DOHH2 (cell line): ENCODE measurements at regions not wholly inside any gene's neighbourhood (a gene's known extent, or its start where the extent isn't known, plus 50 kb on each side); places are given as distances from the start of the nearest gene placed in this dataset.

Experiments
- H3F3A ChIP-seq: fragments of 200-600 bp; sonication (generic), shearing (Covaris generic); 2 replicates; pipeline ENCODE4 v1.6.0; 2016; ENCODE audit warnings: antibody characterized with exemption, mild to moderate bottlenecking; ENCODE audit not compliant: control insufficient read depth, insufficient read depth
- H3K27ac ChIP-seq: fragments of 200-600 bp; sonication (generic); 2 replicates; pipeline ENCODE4 v1.5.1; 2014; ENCODE audit warnings: low read depth, mild to moderate bottlenecking, low read length, moderate library complexity
- H3K27me3 ChIP-seq: fragments of 200-600 bp; sonication (generic); 2 replicates; pipeline ENCODE4 v1.6.1; 2014; ENCODE audit warnings: mild to moderate bottlenecking, low read length, mixed read lengths; ENCODE audit not compliant: control insufficient read depth
- H3K36me3 ChIP-seq: fragments of 200-600 bp; sonication (generic); 2 replicates; pipeline ENCODE4 v1.6.1; 2014; ENCODE audit warnings: mild to moderate bottlenecking, low read length, moderate library complexity, mixed read lengths; ENCODE audit not compliant: control insufficient read depth
- H3K4me1 ChIP-seq: fragments of 200-600 bp; sonication (generic); 2 replicates; pipeline ENCODE4 v1.6.1; 2014; ENCODE audit warnings: mild to moderate bottlenecking, low read length, mixed read lengths; ENCODE audit not compliant: control insufficient read depth
- H3K4me2 ChIP-seq: fragments of 200-600 bp; sonication (generic); 2 replicates; pipeline ENCODE4 v1.6.0; 2014; ENCODE audit warnings: mild to moderate bottlenecking, low read length, moderate library complexity
- H3K4me3 ChIP-seq: fragments of 200-600 bp; sonication (generic); 2 replicates; pipeline ENCODE4 v1.5.1; 2014; ENCODE audit warnings: mild to moderate bottlenecking, low read length, mixed read lengths
- H3K79me2 ChIP-seq: fragments of 200-600 bp; sonication (generic); 2 replicates; pipeline ENCODE4 v1.6.1; 2014; ENCODE audit warnings: mild to moderate bottlenecking, low read length, mixed read lengths; ENCODE audit not compliant: control insufficient read depth
- H3K9me2 ChIP-seq: fragments of 200-600 bp; sonication (generic); replicated peaks from 2 replicates; pipeline ENCODE4 v1.6.1; 2014; ENCODE audit warnings: mild to moderate bottlenecking, low read length, mixed read lengths; ENCODE audit not compliant: control insufficient read depth
- H3K9me3 ChIP-seq: fragments of 200-600 bp; sonication (generic); 2 replicates; pipeline ENCODE4 v1.6.1; 2014; ENCODE audit warnings: antibody characterized with exemption, low read length, mixed read lengths; ENCODE audit not compliant: control insufficient read depth, insufficient read depth
- H4K20me1 ChIP-seq: fragments of 200-600 bp; sonication (generic); 2 replicates; pipeline ENCODE4 v1.6.0; 2014; ENCODE audit warnings: low read depth, mild to moderate bottlenecking, antibody characterized with exemption, low read length, moderate library complexity; ENCODE audit not compliant: control insufficient read depth, insufficient read depth
- EZH2phosphoT487 ChIP-seq: fragments of 200-600 bp; sonication (generic); IDR thresholded peaks from 2 replicates; pipeline ENCODE4 v1.6.1; 2017; ENCODE audit warnings: borderline replicate concordance, mild to moderate bottlenecking, antibody characterized with exemption, low read length, moderate library complexity, mixed read lengths
- TF ChIP-seq, protein P1 (sequence below): fragments of 200-600 bp; sonication (generic); IDR thresholded peaks from one replicate; pipeline ENCODE4 v1.5.1; 2014; ENCODE audit warnings: antibody characterized with exemption, mild to moderate bottlenecking, low read depth, low read length; ENCODE audit not compliant: poor library complexity, severe bottlenecking

DNA sequence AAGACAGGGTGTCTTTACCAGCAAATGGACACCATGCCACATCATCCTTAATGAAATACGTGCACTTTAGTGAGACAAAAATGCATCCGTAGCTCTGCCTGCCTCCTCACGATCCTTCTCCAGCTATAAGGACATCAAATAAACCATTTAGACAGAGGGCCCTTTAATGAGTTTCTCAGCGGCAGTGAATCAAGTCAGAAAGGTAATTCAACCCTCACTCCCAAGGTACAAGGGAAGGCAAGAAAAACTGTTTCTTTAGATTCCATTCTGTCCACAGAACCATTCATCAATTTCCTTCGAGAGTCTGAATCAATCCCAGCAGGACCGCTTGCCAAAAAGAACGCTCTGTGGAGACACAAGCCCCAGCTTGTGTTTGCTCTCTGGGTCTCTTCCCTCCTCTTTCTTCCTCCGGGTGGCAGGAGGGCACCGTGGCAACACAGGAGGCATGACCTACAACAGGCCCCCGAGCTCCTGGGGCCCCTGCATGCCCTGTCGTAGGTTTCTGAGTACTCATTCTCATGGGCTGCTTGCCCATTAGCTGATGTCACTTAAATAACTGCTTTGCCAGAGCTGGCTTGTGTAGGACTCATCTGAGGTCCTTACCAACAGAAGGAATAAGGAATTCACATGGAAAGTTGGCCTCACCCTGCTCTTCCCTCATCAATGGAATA is 297.8 kb upstream of the PRKCQ start:
- Histone ChIP-seq H4K20me1 (no peaks in the 10 kb centered on the region), H3K27me3 (peaks cover 13% of the 10 kb centered on the region), H3F3A (no peaks in the 10 kb centered on the region), H3K4me3 (no peak overlapping the region), H3K4me2 (no peak overlapping the region), H3K27ac (no peak overlapping the region), H3K79me2 (no peaks in the 10 kb centered on the region), H3K36me3 (no peaks in the 10 kb centered on the region), H3K9me3 (no peaks in the 10 kb centered on the region), H3K4me1 (no peaks in the 10 kb centered on the region), H3K9me2 (no peaks in the 10 kb centered on the region)
- TF ChIP-seq, protein P1, sequence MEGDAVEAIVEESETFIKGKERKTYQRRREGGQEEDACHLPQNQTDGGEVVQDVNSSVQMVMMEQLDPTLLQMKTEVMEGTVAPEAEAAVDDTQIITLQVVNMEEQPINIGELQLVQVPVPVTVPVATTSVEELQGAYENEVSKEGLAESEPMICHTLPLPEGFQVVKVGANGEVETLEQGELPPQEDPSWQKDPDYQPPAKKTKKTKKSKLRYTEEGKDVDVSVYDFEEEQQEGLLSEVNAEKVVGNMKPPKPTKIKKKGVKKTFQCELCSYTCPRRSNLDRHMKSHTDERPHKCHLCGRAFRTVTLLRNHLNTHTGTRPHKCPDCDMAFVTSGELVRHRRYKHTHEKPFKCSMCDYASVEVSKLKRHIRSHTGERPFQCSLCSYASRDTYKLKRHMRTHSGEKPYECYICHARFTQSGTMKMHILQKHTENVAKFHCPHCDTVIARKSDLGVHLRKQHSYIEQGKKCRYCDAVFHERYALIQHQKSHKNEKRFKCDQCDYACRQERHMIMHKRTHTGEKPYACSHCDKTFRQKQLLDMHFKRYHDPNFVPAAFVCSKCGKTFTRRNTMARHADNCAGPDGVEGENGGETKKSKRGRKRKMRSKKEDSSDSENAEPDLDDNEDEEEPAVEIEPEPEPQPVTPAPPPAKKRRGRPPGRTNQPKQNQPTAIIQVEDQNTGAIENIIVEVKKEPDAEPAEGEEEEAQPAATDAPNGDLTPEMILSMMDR, result no peak
- no peak for TF ChIP-seq EZH2phosphoT487

DNA sequence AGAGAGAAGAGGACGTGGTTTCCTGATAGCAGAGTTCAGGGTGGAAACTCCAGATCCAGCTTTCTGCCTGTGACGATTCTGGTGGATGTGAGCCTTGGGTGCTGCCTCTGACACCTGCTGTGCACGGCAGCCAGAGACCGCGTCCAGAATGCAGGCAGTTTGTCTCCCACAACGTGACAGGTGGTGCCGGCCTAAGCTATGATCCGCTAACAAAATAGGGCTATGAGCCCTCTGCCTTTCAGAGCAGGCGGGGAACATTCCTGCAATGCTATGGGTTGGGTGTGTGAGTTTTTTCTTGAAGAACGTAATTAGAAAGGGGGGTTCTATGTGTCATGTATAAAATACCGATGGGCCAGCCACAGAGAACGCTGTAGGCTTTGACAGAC is 297.3 kb upstream of the PRKCQ start:
- H3K9me2 ChIP-seq, result no peaks in the 10 kb centered on the region
- no peaks in the 10 kb centered on the region for H4K20me1 ChIP-seq
- no peak overlapping the region for H3K4me2 ChIP-seq
- H3K9me3 ChIP-seq, result no peaks in the 10 kb centered on the region
- no peaks in the 10 kb centered on the region for H3K4me1 ChIP-seq
- H3K4me3 ChIP-seq, result no peak overlapping the region
- peaks cover 13% of the 10 kb centered on the region for H3K27me3 ChIP-seq
- no peaks in the 10 kb centered on the region for H3F3A ChIP-seq
- H3K27ac ChIP-seq, result no peak overlapping the region
- no peaks in the 10 kb centered on the region for H3K79me2 ChIP-seq
- TF ChIP-seq, protein P1, result no peak
- TF ChIP-seq EZH2phosphoT487, result no peak
- H3K36me3 ChIP-seq, result no peaks in the 10 kb centered on the region

DNA sequence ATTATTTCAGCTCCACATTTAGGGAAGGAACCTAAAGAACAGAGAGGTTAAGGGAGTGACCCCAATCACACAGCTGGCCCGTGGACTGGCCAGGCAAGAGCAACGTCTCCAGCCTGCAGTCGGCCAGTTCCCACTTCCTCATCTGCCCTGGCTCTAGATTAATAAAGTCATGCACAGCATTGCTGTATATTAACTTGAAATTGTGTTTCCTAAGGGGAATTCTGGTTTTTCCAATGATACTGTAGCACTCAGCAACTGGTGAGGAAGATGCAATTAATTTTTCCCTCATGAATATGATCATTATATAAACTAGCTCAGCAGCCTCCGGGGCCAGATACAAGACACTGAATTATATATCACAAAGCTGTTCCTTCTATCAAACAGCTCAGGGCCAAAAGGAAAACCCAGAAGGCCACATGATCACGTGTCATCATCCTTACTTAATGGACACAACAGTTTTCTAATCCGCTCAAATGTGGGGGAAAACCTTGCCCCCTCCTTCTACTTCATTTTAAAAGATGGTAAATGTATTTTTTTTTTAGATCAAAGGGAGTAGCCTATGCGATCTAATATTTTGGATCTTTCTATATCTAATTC is 295.3 kb upstream of the PRKCQ start:
- Histone ChIP-seq H4K20me1 (no peaks in the 10 kb centered on the region), H3K36me3 (no peaks in the 10 kb centered on the region), H3K9me2 (no peaks in the 10 kb centered on the region), H3K27ac (no peak overlapping the region), H3K9me3 (no peaks in the 10 kb centered on the region), H3F3A (no peaks in the 10 kb centered on the region), H3K27me3 (peaks cover 8% of the 10 kb centered on the region), H3K4me3 (no peak overlapping the region), H3K4me1 (no peaks in the 10 kb centered on the region), H3K4me2 (no peak overlapping the region), H3K79me2 (no peaks in the 10 kb centered on the region)
- TF ChIP-seq, protein P1, result no peak
